A673 (cell line): ENCODE measurements at regions not wholly inside any gene's neighbourhood (a gene's known extent, or its start where the extent isn't known, plus 50 kb on each side); places are given as distances from the start of the nearest gene placed in this dataset.

ENCODE experiments used
- EZH2 ChIP-seq: fragments of 200-600 bp; sonication (generic); IDR thresholded peaks from 2 replicates; pipeline ENCODE4 v1.6.1; 2017; ENCODE audit warnings: borderline replicate concordance, low read depth, mild to moderate bottlenecking, mixed read lengths, antibody characterized with exemption, low read length; ENCODE audit not compliant: poor library complexity, severe bottlenecking
- TF ChIP-seq, protein P1 (sequence below): fragments of 300-800, 200-600 bp; sonication (generic); conservative IDR thresholded peaks from 2 replicates; pipeline ENCODE4 v1.5.1; 2017; ENCODE audit warnings: low read depth, mild to moderate bottlenecking, antibody characterized with exemption, low read length, moderate library complexity, mixed read lengths

DNA sequence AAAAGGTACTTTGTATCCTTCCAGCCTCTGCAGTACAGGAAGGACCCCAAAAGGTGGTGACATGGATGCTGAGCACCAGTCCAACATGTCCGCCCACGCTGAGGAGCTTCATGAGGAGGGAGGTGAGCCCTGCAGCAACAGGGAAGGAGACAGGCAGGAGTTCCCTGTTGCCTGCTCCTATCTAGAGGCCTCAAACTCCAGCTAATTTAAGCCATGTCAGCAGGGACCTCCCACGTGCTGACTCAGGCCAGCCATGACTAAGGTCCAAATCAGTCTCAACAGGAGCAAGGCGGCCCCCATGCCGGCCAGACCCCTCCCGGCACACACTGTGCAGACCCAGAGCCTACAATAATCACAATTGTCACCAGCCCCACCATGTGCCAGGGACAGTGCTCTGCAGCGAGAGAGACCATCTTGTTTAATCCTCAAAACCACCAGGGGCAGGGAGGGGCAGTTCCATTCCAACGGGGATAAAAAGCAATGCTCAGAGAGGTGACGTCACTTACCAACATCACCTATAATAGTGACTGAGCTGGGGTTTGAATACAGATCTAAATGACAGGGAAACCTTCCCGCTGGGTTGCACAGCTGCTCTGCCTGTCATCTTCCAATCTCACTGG, 54.5 kb upstream of the GATA2 start:
- TF ChIP-seq, protein P1, sequence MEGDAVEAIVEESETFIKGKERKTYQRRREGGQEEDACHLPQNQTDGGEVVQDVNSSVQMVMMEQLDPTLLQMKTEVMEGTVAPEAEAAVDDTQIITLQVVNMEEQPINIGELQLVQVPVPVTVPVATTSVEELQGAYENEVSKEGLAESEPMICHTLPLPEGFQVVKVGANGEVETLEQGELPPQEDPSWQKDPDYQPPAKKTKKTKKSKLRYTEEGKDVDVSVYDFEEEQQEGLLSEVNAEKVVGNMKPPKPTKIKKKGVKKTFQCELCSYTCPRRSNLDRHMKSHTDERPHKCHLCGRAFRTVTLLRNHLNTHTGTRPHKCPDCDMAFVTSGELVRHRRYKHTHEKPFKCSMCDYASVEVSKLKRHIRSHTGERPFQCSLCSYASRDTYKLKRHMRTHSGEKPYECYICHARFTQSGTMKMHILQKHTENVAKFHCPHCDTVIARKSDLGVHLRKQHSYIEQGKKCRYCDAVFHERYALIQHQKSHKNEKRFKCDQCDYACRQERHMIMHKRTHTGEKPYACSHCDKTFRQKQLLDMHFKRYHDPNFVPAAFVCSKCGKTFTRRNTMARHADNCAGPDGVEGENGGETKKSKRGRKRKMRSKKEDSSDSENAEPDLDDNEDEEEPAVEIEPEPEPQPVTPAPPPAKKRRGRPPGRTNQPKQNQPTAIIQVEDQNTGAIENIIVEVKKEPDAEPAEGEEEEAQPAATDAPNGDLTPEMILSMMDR, result no peak
- TF ChIP-seq EZH2, result no peak
